HEK293T (cell line): ENCODE measurements at regions not wholly inside any gene's neighbourhood (a gene's known extent, or its start where the extent isn't known, plus 50 kb on each side); places are given as distances from the start of the nearest gene placed in this dataset.

ENCODE experiments used
- BHLHE40 ChIP-seq: fragments of 450-650 bp; IDR thresholded peaks from 2 replicates; pipeline ENCODE4 v1.6.1; 2016; ENCODE audit warnings: mild to moderate bottlenecking, moderate library complexity, borderline replicate concordance
- FOXK2 ChIP-seq: fragments of 450-650 bp; IDR thresholded peaks from 2 replicates; pipeline ENCODE4 v1.6.1; 2016; ENCODE audit warnings: mild to moderate bottlenecking
- FOXM1 ChIP-seq: fragments of 450-650 bp; IDR thresholded peaks from 2 replicates; pipeline ENCODE4 v1.6.1; 2017; ENCODE audit warnings: mild to moderate bottlenecking, borderline replicate concordance
- LEF1 ChIP-seq: fragments of 450-650 bp; IDR thresholded peaks from 2 replicates; pipeline ENCODE4 v1.6.1; 2017; ENCODE audit warnings: mild to moderate bottlenecking, borderline replicate concordance
- SP1 ChIP-seq: fragments of 450-650 bp; IDR thresholded peaks from 2 replicates; pipeline ENCODE4 v1.6.1; 2017

- no peak for TF ChIP-seq LEF1
- no peak for TF ChIP-seq FOXM1
- no peak for TF ChIP-seq FOXK2
- no peak for TF ChIP-seq BHLHE40
- no peak for TF ChIP-seq SP1
Measured at GRCh38 chr3:31038086-31038739, 143.8 kb upstream of the GADL1 start.
